HepG2 (cell line): ENCODE measurements at regions not wholly inside any gene's neighbourhood (a gene's known extent, or its start where the extent isn't known, plus 50 kb on each side); places are given as distances from the start of the nearest gene placed in this dataset.

Experiments
- ATAC-seq: fragments of 200-7000 bp; cut with Tn5 transposase; 3 replicates; pipeline ENCODE4 v1.9.1; 2020; ENCODE audit warnings: mild to moderate bottlenecking, moderate library complexity
- BruUV-seq: library from RNA; stranded (reverse); fragments of 400-500 nt; replicated peaks from 2 replicates; lab custom pipeline; 2021; lab: Mats Ljungman, UMichigan
- CTCF ChIA-PET: fragments of 300-600 bp; formaldehyde crosslinking; extraction: SDS; loops from one replicate; lab custom pipeline; 2021; ENCODE audit warnings: low total read pairs, inconsistent platforms, low intra/inter-chr PET ratio; lab: Yijun Ruan, JAX
- POLR2A ChIA-PET: fragments of 350-600 bp; sonication (Branson Sonifier 250); formaldehyde crosslinking; loops from one replicate; lab custom pipeline; 2020; ENCODE audit warnings: antibody characterized with exemption, inconsistent platforms; lab: Yijun Ruan, JAX
- DNase-seq: peaks from one replicate; pipeline ENCODE4 v3.0.0-alpha.2; 2015; ENCODE audit warnings: low spot score
- FAIRE-seq: peaks from 3 replicates; lab custom pipeline; 2011; peaks lifted over from hg19 to GRCh38; lab: Jason Lieb, UNC
- H2AFZ ChIP-seq: one replicate; pipeline ENCODE4 v1.6.1; 2011; ENCODE audit warnings: low read length, inconsistent platforms
- H3K27ac ChIP-seq: fragments of 300-600 bp; 3 replicates; pipeline ENCODE4 v1.8.0; 2011; ENCODE audit warnings: mixed run types, mild to moderate bottlenecking, mixed read lengths, low read length, inconsistent platforms; ENCODE audit not compliant: insufficient read depth; ENCODE audit errors: extremely low read length
- H3K27me3 ChIP-seq, 2 experiments: fragments of 200-600 bp in 1 of 2; 2 replicates in 1 of 2; 3 replicates in 1 of 2; pipeline versions ENCODE4 v1.6.0 to v1.8.0; 2011; ENCODE audit warnings: low read length in 2 of 2, mild to moderate bottlenecking in 2 of 2, moderate library complexity in 2 of 2, inconsistent platforms in 1 of 2; ENCODE audit not compliant: insufficient read depth in 2 of 2, control insufficient read depth in 1 of 2
- H3K36me3 ChIP-seq, 2 experiments: fragments of 200-600 bp in 1 of 2; replicated peaks in 1 of 2; 2 replicates in 1 of 2; 3 replicates in 1 of 2; pipeline versions ENCODE4 v1.5.1 to v1.8.0; 2011; ENCODE audit warnings: low read length in 2 of 2, inconsistent platforms in 1 of 2; ENCODE audit not compliant: insufficient read depth in 2 of 2, control insufficient read depth in 1 of 2
- H3K4me1 ChIP-seq: 2 replicates; pipeline ENCODE4 v1.5.1; 2012; ENCODE audit warnings: low read length, inconsistent platforms; ENCODE audit not compliant: insufficient read depth
- H3K4me2 ChIP-seq: 2 replicates; pipeline ENCODE4 v1.6.0; 2011; ENCODE audit warnings: low read depth, low read length, inconsistent platforms
- H3K4me3 ChIP-seq, 3 experiments: fragments of 200-600 bp in 1 of 3; sonication (generic), shearing (Covaris generic) in 1 of 3; replicated peaks in 1 of 3; 2 replicates each; pipeline ENCODE4 v1.5.1; 2011 to 2016; ENCODE audit warnings: low read length in 3 of 3, inconsistent platforms in 2 of 3, low read depth in 2 of 3, mild to moderate bottlenecking in 2 of 3, control low read depth in 1 of 3, mixed read lengths in 1 of 3; ENCODE audit not compliant: insufficient read depth in 1 of 3
- H3K79me2 ChIP-seq: one replicate; pipeline ENCODE4 v1.6.1; 2011; ENCODE audit warnings: low read length, inconsistent platforms; ENCODE audit not compliant: insufficient read depth
- H3K9ac ChIP-seq: 2 replicates; pipeline ENCODE4 v1.6.0; 2011; ENCODE audit warnings: mild to moderate bottlenecking, low read depth, low read length, inconsistent platforms; ENCODE audit not compliant: insufficient read depth
- H3K9me3 ChIP-seq: 2 replicates; pipeline ENCODE4 v1.5.1; 2012; ENCODE audit warnings: mild to moderate bottlenecking, low read length
- H4K20me1 ChIP-seq: 2 replicates; pipeline ENCODE4 v1.6.0; 2011; ENCODE audit warnings: inconsistent platforms, mild to moderate bottlenecking, low read length, moderate library complexity; ENCODE audit not compliant: insufficient read depth
- DPF2 ChIP-seq: sonication (generic); formaldehyde crosslinking; IDR thresholded peaks from 2 replicates; pipeline ENCODE4 v1.4.0; 2020; ENCODE audit warnings: mild to moderate bottlenecking, low read depth, missing genetic modification reagents, borderline replicate concordance
- GLI4 ChIP-seq: sonication (generic); formaldehyde crosslinking; IDR thresholded peaks from 2 replicates; pipeline ENCODE4 v1.5.1; 2020; ENCODE audit warnings: missing genetic modification reagents, mild to moderate bottlenecking, moderate library complexity, borderline replicate concordance
- JDP2 ChIP-seq: sonication (generic); formaldehyde crosslinking; IDR thresholded peaks from 2 replicates; pipeline ENCODE4 v1.8.1; 2022; ENCODE audit warnings: missing genetic modification reagents, borderline replicate concordance
- MED8 ChIP-seq: sonication (generic); formaldehyde crosslinking; IDR thresholded peaks from 2 replicates; pipeline ENCODE4 v1.8.1; 2023; ENCODE audit warnings: mild to moderate bottlenecking, missing genetic modification reagents; ENCODE audit not compliant: insufficient replicate concordance
- MEIS2 ChIP-seq: sonication (generic); formaldehyde crosslinking; IDR thresholded peaks from 2 replicates; pipeline ENCODE4 v1.9.0; 2021; ENCODE audit warnings: mild to moderate bottlenecking, missing genetic modification reagents
- MIXL1 ChIP-seq: IDR thresholded peaks from 2 replicates; pipeline ENCODE4 v1.6.1; 2016
- NFYB ChIP-seq: sonication (generic); formaldehyde crosslinking; IDR thresholded peaks from 2 replicates; pipeline ENCODE4 v1.4.0; 2020; ENCODE audit warnings: missing genetic modification reagents
- RBFOX2 ChIP-seq: fragments of 200-400 bp; formaldehyde crosslinking; IDR thresholded peaks from 2 replicates; pipeline ENCODE4 v1.6.1; 2017; ENCODE audit warnings: low read depth, mild to moderate bottlenecking, low read length
- U2AF1 ChIP-seq: fragments of 200-400 bp; formaldehyde crosslinking; optimal IDR thresholded peaks from 2 replicates; pipeline ENCODE3; 2017; ENCODE audit warnings: mild to moderate bottlenecking, low read depth, low read length
- XBP1 ChIP-seq: sonication (generic); formaldehyde crosslinking; IDR thresholded peaks from 2 replicates; pipeline ENCODE4 v1.5.0; 2020; ENCODE audit warnings: missing genetic modification reagents
- ZNF331 ChIP-seq: sonication (generic); formaldehyde crosslinking; IDR thresholded peaks from 2 replicates; pipeline ENCODE4 v1.4.0; 2020; ENCODE audit warnings: missing genetic modification reagents
- ZNF768 ChIP-seq: sonication (generic); formaldehyde crosslinking; IDR thresholded peaks from 2 replicates; pipeline ENCODE4 v1.4.0; 2020; ENCODE audit warnings: missing genetic modification reagents
- ZNF780A ChIP-seq: sonication (generic); formaldehyde crosslinking; IDR thresholded peaks from 2 replicates; pipeline ENCODE4 v1.8.0; 2022; ENCODE audit warnings: mild to moderate bottlenecking, missing genetic modification reagents, moderate library complexity
- WGBS: methylation state at CpG from one replicate; pipeline ENCODE4 v1.1.6; 2017; ENCODE audit warnings: low lambda C conversion rate; 5-methylcytosine and 5-hydroxymethylcytosine counted together
- in situ Hi-C: cut with HindIII; loops from 2 replicates; pipeline ENCODE4 v1.10.0; 2017; ENCODE audit warnings: low pct_unique_long_range_greater_than_20kb; ENCODE audit not compliant: extremely low pct_ligation_motif_present
- intact Hi-C: fragments of 100-400 bp; cut with micrococcal nuclease; formaldehyde crosslinking; loops from one replicate; pipeline ENCODE4 v1.10.0; 2022; ENCODE audit not compliant: unreplicated experiment
- TF ChIP-seq, protein P1 (sequence below): sonication (generic); formaldehyde crosslinking; IDR thresholded peaks from 2 replicates; pipeline ENCODE4 v1.8.1; 2023; ENCODE audit warnings: missing genetic modification reagents, mild to moderate bottlenecking, borderline replicate concordance
- TF ChIP-seq, protein P2 (sequence below): sonication (generic); formaldehyde crosslinking; IDR thresholded peaks from 2 replicates; pipeline ENCODE4 v1.8.0; 2022; ENCODE audit warnings: missing genetic modification reagents, low read depth, mild to moderate bottlenecking, borderline replicate concordance

DNA sequence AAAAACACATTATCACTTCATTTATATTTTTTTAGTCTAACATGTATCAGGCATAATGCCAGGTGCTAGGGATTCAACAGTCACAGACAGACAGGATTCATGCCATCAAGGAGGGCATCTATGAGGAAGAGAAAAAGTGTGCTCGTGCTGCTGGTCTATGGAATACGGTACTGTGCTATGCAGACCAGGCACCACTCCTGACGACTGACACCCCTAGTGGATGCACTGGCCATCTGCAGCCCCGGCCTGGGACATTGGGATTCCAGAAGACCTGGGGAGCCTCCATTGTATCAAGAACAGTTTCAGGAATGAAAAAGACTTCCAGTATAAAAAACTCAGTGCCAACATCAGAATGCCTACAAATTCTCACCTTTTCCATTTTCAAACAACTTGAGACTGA lies 94.0 kb downstream of the KLF12 start (continued):
- TF ChIP-seq, protein P1, sequence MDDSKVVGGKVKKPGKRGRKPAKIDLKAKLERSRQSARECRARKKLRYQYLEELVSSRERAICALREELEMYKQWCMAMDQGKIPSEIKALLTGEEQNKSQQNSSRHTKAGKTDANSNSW (CRISPR knock-in tag) = no peak

DNA sequence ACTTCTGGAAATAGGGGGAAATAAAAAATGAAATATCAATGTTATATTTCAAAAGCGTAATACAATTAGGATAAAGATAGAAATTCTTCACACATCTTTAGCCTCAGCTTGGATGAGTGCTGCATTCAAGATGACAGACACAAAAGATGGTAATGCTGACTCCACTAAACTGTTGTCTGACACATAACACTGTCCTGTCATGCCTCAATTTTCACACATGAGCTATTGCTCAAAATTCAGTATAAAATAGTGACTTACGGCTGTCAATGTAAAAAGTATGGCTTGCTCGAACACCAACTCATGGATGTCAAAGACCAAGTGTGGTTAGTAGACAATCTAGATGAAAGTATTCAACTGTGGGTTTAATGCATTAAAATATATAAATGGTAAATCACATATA lies 94.5 kb downstream of the KLF12 start:
- Histone ChIP-seq H3K9me3 (no peaks in the 10 kb centered on the region), H3K27me3 (no peaks in the 10 kb centered on the region), H3K4me3 (no peak overlapping the region), H3K4me2 (no peak overlapping the region), H3K27ac (no peak overlapping the region), H3K9ac (no peak overlapping the region), H4K20me1 (no peaks in the 10 kb centered on the region), H2AFZ (no peak overlapping the region), H3K79me2 (no peaks in the 10 kb centered on the region), H3K4me1 (no peaks in the 10 kb centered on the region), H3K36me3 (no peaks in the 10 kb centered on the region)
- in situ Hi-C loops (no loop called here), intact Hi-C loops (loop anchor here (1.0 to 2.0 kb wide), 2 partner anchors 205 to 248 kb away; no protein-coding TSS in a partner anchor)
- ChIA-PET CTCF (interaction anchor here (0.8 kb wide), 1 partner anchor 285 kb away, joined by 3 read pairs; no protein-coding TSS in a partner anchor), POLR2A (no interaction called here)
- FAIRE-seq (no peak), ATAC-seq (no peak), DNase-seq (no peak)
- WGBS = 92% methylated on average over 3 of the region's 3 CpGs
- no TSS peak for BruUV-seq
- no peak for TF ChIP-seq ZNF780A
- no peak for TF ChIP-seq RBFOX2

DNA sequence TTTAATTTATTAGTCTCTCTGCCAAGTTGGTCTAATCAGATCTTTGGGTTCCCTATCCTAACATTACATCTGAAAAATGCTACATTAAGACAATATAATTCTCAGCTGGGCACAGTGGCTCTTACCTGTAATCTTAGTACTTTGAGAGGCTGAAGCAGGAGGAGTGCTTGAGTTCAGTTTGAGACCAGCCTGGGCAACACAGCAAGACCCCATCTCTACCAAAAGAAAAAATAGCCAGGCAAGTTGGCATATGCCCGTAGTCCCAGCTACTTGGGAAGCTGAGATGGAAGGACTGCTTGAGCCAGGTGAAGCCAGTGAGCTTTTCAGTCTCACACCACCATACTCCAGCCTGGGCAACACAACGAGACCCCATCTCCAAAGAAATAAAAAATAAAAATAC lies 95.0 kb downstream of the KLF12 start:
- no peak for DNase-seq
- no peak for ATAC-seq
- Histone ChIP-seq H3K79me2 (no peaks in the 10 kb centered on the region), H2AFZ (no peak overlapping the region), H3K4me1 (no peaks in the 10 kb centered on the region), H3K9me3 (no peaks in the 10 kb centered on the region), H3K27me3 (no peaks in the 10 kb centered on the region), H3K4me2 (no peak overlapping the region), H3K27ac (no peak overlapping the region), H3K36me3 (no peaks in the 10 kb centered on the region), H3K9ac (no peak overlapping the region), H3K4me3 (no peak overlapping the region), H4K20me1 (no peaks in the 10 kb centered on the region)
- in situ Hi-C loops = no loop called here
- TF ChIP-seq XBP1 (CRISPR knock-in tag) = no peak
- TF ChIP-seq JDP2 (CRISPR knock-in tag) = no peak
- TF ChIP-seq ZNF331 (CRISPR knock-in tag) = no peak
- TF ChIP-seq, protein P2, sequence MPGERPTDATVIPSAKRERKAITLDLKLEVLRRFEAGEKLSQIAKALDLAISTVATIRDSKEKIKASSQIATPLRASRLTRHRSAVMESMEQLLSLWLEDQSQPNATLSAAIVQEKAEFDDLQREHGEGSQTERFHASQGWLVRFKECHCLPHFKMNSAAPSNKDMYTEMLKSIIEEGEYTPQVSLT = no peak
- TF ChIP-seq MEIS2 = no peak
- TF ChIP-seq DPF2 = no peak
- TF ChIP-seq GLI4 (CRISPR knock-in tag) = no peak
- TF ChIP-seq MED8 = no peak
- no peak for TF ChIP-seq U2AF1
- no peak for TF ChIP-seq ZNF768 (CRISPR knock-in tag)
- TF ChIP-seq MIXL1 (CRISPR knock-in tag) = no peak
- no peak for TF ChIP-seq NFYB (CRISPR knock-in tag)
- intact Hi-C loops = no loop called here
- no peak for FAIRE-seq
- 58% methylated on average over 2 of the region's 2 CpGs for WGBS
- BruUV-seq = no TSS peak
- ChIA-PET POLR2A (no interaction called here), CTCF (interaction anchor here (0.8 kb wide), 1 partner anchor 284 kb away, joined by 3 read pairs; no protein-coding TSS in a partner anchor)
